BLaER1 (cell line): ENCODE measurements at regions not wholly inside any gene's neighbourhood (a gene's known extent, or its start where the extent isn't known, plus 50 kb on each side); places are given as distances from the start of the nearest gene placed in this dataset.

Source experiments
- H3K27ac ChIP-seq: shearing (Covaris generic); formaldehyde crosslinking; 2 replicates; pipeline ENCODE4 v1.8.1; 2022
- H3K27me3 ChIP-seq: shearing (Covaris generic); formaldehyde crosslinking; 2 replicates; pipeline ENCODE4 v1.8.1; 2022
- H3K36me3 ChIP-seq: shearing (Covaris generic); formaldehyde crosslinking; 2 replicates; pipeline ENCODE4 v1.8.1; 2022
- H3K4me1 ChIP-seq: shearing (Covaris generic); formaldehyde crosslinking; 2 replicates; pipeline ENCODE4 v1.8.1; 2022
- H3K4me2 ChIP-seq: shearing (Covaris generic); formaldehyde crosslinking; 2 replicates; pipeline ENCODE4 v1.8.1; 2022
- H3K4me3 ChIP-seq: shearing (Covaris generic); formaldehyde crosslinking; 2 replicates; pipeline ENCODE4 v1.8.1; 2022
- H3K9ac ChIP-seq: shearing (Covaris generic); formaldehyde crosslinking; 2 replicates; pipeline ENCODE4 v1.8.1; 2022
- H3K9me3 ChIP-seq: shearing (Covaris generic); formaldehyde crosslinking; 2 replicates; pipeline ENCODE4 v1.8.1; 2022
- H4K20me1 ChIP-seq: shearing (Covaris generic); formaldehyde crosslinking; 2 replicates; pipeline ENCODE4 v1.8.1; 2022
- Cebpa-rat ChIP-seq: shearing (Covaris generic); IDR thresholded peaks from 2 replicates; pipeline ENCODE4 v1.8.1; 2022

DNA sequence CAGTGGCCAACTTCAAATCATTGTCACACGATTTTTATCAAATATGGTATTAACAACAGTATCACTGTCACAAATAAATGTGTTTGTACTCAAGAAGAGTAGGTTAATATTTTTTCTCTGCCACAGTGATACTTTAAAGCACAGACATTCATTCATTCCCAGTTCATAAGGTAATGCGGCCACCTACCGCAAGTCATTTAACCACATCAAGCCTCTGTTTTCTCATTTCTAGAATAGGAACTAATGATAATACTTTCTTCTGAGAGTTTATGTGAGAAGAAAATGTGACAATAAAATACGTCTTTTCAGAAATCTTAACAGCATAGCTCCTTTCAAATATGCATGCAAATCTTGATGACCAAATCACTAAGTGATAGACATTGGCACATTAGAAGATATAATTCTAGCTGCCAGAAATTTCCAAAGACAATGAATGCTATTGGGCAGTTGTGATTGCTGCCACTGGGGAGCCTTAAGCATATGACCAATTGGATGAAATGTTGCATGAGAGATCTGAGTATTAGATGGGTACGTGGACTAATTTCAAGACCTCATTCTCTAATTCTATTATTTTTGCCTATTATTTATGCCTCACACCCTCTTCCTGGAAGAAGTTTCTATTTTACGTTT lies 430.9 kb downstream of the PID1 start:
- H3K9me3 ChIP-seq = no peaks in the 10 kb centered on the region
- H3K4me2 ChIP-seq = no peak overlapping the region
- no peaks in the 10 kb centered on the region for H3K27me3 ChIP-seq
- H3K4me1 ChIP-seq = no peaks in the 10 kb centered on the region
- H3K27ac ChIP-seq = no peak overlapping the region
- H4K20me1 ChIP-seq = no peaks in the 10 kb centered on the region
- no peak overlapping the region for H3K9ac ChIP-seq
- H3K4me3 ChIP-seq = no peak overlapping the region
- no peaks in the 10 kb centered on the region for H3K36me3 ChIP-seq
- no peak for TF ChIP-seq Cebpa-rat

DNA sequence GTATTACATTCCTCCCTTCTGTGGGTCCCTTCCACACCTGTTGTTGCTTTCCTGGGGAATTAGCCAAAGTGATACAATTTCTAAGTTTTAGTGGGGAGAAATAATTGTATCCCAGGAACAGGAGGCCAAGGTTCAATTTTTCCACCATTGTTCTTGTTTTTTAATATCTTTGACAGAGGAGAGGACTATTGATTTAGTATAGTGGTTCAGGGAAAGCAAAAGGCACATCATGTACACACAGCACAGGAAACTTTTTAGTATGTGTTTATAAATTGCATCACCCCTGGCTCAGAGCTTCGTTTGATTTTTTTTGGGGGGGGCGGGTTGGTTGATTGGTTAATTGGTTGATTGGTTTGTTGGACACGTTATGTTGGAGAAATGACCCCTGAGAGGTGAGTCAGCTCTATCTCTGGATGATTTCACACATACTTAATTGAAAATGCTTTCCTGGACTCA lies 431.6 kb downstream of the PID1 start:
- TF ChIP-seq Cebpa-rat = no peak
- Histone ChIP-seq H3K9ac (no peak overlapping the region), H4K20me1 (no peaks in the 10 kb centered on the region), H3K36me3 (no peaks in the 10 kb centered on the region), H3K9me3 (no peaks in the 10 kb centered on the region), H3K4me2 (no peak overlapping the region), H3K27me3 (no peaks in the 10 kb centered on the region), H3K4me3 (no peak overlapping the region), H3K4me1 (no peaks in the 10 kb centered on the region), H3K27ac (no peak overlapping the region)

DNA sequence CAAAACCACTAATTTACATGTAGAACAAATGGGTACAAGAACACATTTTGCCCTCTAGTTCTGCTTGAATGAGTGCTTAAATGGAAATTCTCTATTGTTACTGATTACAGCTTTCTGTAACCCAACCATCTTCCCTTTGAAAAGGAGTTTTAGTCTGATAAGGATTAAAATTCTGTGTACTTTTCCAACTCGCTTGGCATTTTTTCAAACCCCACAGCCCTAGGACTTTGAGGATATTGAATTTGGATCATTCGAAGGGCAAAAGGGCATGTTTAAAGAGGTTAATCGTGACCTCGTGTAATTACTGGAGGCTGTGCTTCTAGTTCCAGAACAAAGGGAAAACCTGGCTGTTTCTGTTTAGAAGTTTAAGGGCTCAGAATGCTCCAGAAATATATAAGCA lies 432.3 kb downstream of the PID1 start:
- TF ChIP-seq Cebpa-rat = no peak

DNA sequence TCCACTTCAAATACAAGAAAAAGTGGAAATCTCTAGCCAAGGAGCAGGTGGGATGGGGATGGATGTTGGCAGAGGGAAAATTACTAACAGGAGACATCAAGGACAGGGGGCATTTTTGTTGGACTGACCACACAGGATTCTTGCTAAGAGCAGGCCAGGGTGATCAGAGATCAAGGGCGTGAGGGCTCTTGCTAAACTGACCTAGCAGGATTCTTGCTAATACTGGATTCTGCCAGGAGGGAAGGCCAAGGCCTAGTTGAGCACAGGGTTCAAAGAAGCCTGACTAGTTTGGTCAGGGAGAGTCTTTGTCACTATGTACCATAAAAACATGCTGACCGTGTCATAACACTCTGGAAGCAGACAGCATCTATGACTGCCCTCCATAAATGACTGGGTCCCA lies 442.7 kb downstream of the PID1 start:
- H3K9ac ChIP-seq = no peak overlapping the region
- H3K27ac ChIP-seq = no peak overlapping the region
- no peaks in the 10 kb centered on the region for H3K27me3 ChIP-seq
- H3K36me3 ChIP-seq = no peaks in the 10 kb centered on the region
- H3K4me3 ChIP-seq = no peak overlapping the region
- H3K4me1 ChIP-seq = no peaks in the 10 kb centered on the region
- no peak for TF ChIP-seq Cebpa-rat
- no peaks in the 10 kb centered on the region for H3K9me3 ChIP-seq
- H4K20me1 ChIP-seq = no peaks in the 10 kb centered on the region
- no peak overlapping the region for H3K4me2 ChIP-seq

More for the DNA sequence above, 432.3 kb downstream of the PID1 start:
- no peaks in the 10 kb centered on the region for H3K27me3 ChIP-seq
- no peaks in the 10 kb centered on the region for H3K36me3 ChIP-seq
- H3K9ac ChIP-seq = no peak overlapping the region
- H3K27ac ChIP-seq = no peak overlapping the region
- H3K9me3 ChIP-seq = no peaks in the 10 kb centered on the region
- no peak overlapping the region for H3K4me3 ChIP-seq
- H4K20me1 ChIP-seq = no peaks in the 10 kb centered on the region
- no peaks in the 10 kb centered on the region for H3K4me1 ChIP-seq
- H3K4me2 ChIP-seq = no peak overlapping the region

DNA sequence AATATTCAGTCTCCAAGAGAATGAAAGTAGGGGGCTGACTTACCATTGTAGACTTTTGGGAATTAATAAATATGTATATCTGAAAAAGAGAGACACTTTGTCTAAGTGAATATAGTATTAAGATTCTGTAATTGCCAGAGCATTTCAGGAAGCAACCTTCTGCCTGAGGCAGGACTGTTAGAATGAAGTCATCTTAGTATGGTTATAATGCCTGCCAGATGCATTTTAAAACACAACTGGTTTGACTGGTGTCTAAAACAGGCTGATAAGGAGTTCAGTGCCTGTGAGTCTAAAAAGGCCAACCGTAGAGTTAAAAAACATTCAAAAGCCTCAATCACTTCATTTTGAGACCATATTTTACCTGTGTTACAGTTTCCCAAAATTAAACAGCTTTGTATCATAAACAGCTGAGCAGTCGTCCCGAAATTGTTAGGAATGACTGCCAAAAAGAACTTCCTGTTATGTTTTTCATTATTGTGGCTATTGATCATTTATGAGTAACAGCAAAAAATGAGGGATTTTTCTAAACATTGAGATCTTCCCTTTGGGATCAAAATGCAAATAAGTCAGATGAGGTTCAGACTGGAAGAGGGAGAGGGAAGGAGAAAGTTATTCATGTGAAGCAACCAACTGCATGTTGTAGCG lies 443.9 kb downstream of the PID1 start:
- Histone ChIP-seq H3K9ac (no peak overlapping the region), H3K27me3 (no peaks in the 10 kb centered on the region), H3K4me3 (no peak overlapping the region), H3K27ac (no peak overlapping the region), H3K4me1 (no peaks in the 10 kb centered on the region), H4K20me1 (no peaks in the 10 kb centered on the region), H3K4me2 (no peak overlapping the region), H3K36me3 (no peaks in the 10 kb centered on the region), H3K9me3 (no peaks in the 10 kb centered on the region)
- no peak for TF ChIP-seq Cebpa-rat

DNA sequence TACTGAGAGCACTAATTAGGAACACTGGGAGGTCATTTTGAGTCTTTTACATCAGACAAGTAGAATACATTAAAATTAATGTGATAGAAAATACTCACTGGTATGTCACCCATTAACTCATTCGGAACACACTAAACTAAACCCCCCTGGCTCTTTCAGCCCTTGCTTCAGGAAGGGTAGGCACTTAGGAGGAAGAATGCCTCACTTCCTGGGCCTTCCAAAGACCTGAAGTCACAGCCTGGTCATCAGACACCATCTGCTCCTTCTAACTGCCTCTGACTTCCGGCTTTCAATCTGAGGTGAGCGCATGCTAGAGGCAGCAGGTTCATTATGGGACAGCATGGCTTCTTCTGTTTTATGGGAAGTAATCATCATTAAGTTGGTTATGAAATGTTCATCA lies 451.4 kb downstream of the PID1 start:
- H3K9ac ChIP-seq = no peak overlapping the region

DNA sequence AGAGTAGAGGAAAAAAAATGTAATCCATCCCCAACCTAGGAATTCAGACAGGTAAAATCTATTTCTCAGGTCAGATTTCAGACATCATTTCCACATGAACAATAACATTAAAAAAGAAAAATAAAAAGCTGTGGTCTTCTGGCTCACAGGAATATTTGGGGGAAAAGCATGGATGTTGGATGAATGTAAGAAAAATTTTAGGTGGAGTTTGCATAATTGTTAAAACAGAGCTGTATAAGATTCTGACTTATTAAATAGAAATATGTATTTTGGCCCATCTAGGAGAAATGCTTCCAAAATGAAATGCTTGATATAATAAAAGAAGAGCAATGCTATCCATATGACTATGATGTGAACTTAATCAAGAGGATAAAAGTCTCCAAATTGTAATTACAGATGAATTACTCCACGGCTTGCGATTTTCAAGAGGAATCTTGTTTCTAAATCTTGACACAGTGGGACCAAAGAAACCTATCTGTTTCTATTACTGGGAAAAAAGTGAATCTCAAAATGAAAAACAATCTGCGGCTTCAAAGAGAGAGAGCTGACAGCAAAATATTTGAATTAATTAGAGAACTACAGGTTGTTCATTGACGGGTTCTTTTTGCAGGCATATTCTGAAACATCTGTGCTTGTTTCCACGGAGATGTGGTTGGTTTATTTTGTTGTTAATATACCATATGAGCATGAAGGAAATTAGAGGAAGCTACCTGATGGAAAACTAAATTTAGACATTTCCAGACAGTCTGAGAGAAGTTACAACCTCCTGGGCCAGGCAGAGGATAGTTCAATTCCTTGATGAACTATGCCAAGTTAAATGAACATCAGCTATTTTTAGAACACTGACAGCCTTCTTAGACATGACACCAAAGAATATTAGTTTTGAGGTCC lies 468.7 kb downstream of the PID1 start:
- H3K9ac ChIP-seq = no peak overlapping the region
- H3K27ac ChIP-seq = no peak overlapping the region
- H3K9me3 ChIP-seq = no peaks in the 10 kb centered on the region
- H3K27me3 ChIP-seq = no peaks in the 10 kb centered on the region
- peaks cover 2% of the 10 kb centered on the region for H3K4me1 ChIP-seq
- H3K4me2 ChIP-seq = no peak overlapping the region
- no peaks in the 10 kb centered on the region for H3K36me3 ChIP-seq
- TF ChIP-seq Cebpa-rat = no peak
- no peaks in the 10 kb centered on the region for H4K20me1 ChIP-seq
- no peak overlapping the region for H3K4me3 ChIP-seq

More for the DNA sequence above, 451.4 kb downstream of the PID1 start:
- Histone ChIP-seq H3K9me3 (no peaks in the 10 kb centered on the region), H3K27ac (no peak overlapping the region), H3K36me3 (no peaks in the 10 kb centered on the region), H3K4me2 (no peak overlapping the region), H3K27me3 (no peaks in the 10 kb centered on the region), H4K20me1 (no peaks in the 10 kb centered on the region), H3K4me1 (no peaks in the 10 kb centered on the region), H3K4me3 (no peak overlapping the region)
- no peak for TF ChIP-seq Cebpa-rat

DNA sequence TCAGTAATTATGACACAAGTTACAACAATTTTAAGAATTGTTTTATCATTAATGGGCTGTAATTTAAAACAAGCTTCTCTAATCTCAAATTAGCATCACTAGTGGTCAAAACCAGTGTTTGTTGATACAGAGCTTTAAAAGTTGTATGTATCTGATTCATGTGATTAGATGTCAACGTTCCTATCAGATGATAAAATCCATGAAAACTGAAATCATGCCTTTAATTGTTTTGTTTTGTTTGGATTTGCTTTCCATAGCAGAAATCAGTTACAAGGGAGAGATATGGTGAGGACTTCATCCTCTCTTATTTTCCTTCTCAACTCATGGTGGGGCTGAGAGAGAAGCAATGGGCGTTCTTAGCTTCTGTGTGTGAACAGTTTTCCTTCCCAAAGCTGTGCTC lies 469.6 kb downstream of the PID1 start:
- no peak for TF ChIP-seq Cebpa-rat
- Histone ChIP-seq H3K36me3 (no peaks in the 10 kb centered on the region), H3K27me3 (no peaks in the 10 kb centered on the region), H3K27ac (no peak overlapping the region), H3K4me3 (no peak overlapping the region), H3K9me3 (no peaks in the 10 kb centered on the region), H4K20me1 (no peaks in the 10 kb centered on the region), H3K4me2 (no peak overlapping the region), H3K9ac (no peak overlapping the region), H3K4me1 (peaks cover 11% of the 10 kb centered on the region)

DNA sequence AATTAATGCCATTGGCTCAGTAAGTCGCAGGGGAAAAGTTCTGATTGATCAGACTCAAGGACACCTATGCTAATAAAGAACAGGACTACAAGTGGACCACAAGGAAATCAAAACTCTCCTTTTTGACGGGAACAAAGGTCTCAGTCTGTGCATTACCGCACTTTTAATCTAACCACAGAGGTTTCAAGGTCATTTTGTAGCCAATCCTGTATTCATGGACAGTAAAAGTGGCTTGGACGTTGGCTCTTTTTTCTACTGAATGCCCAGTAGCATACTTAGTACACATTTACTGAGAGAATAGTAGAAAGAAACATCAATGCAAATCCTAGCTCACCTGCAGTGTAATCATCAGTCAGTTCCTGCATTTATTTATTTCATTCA lies 471.9 kb downstream of the PID1 start:
- peaks cover 20% of the 10 kb centered on the region for H3K4me1 ChIP-seq
- no peak overlapping the region for H3K27ac ChIP-seq
- no peak for TF ChIP-seq Cebpa-rat
- no peaks in the 10 kb centered on the region for H4K20me1 ChIP-seq
- H3K9me3 ChIP-seq = no peaks in the 10 kb centered on the region
- no peak overlapping the region for H3K4me2 ChIP-seq
- no peak overlapping the region for H3K4me3 ChIP-seq
- no peak overlapping the region for H3K9ac ChIP-seq
- no peaks in the 10 kb centered on the region for H3K36me3 ChIP-seq
- H3K27me3 ChIP-seq = no peaks in the 10 kb centered on the region
